ENCODE measurements at regions not wholly inside any gene's neighbourhood (a gene's known extent, or its start where the extent isn't known, plus 50 kb on each side); places are given as distances from the start of the nearest gene placed in this dataset.

GRCh38 chr6:163715846-163716245 lies 301.3 kb downstream of the QKI start:
- ATAC-seq = no peak
- TF ChIP-seq RARB (CRISPR knock-in tag; IDR thresholded peaks at IDR 0.05) (no peak), ARNTL (CRISPR knock-in tag; IDR thresholded peaks at IDR 0.05; ENCODE audit: borderline replicate concordance, low read depth) (no peak), ZC3H10 (CRISPR knock-in tag; IDR thresholded peaks at IDR 0.05) (no peak), ESRRG (CRISPR knock-in tag; IDR thresholded peaks at IDR 0.05) (no peak), ZFP3 (CRISPR knock-in tag; IDR thresholded peaks at IDR 0.05) (no peak), ZNF565 (CRISPR knock-in tag; conservative IDR thresholded peaks at IDR 0.05; ENCODE audit: low read depth) (no peak), ISL1 (CRISPR knock-in tag; IDR thresholded peaks at IDR 0.05) (no peak)
- TF ChIP-seq, protein P1, sequence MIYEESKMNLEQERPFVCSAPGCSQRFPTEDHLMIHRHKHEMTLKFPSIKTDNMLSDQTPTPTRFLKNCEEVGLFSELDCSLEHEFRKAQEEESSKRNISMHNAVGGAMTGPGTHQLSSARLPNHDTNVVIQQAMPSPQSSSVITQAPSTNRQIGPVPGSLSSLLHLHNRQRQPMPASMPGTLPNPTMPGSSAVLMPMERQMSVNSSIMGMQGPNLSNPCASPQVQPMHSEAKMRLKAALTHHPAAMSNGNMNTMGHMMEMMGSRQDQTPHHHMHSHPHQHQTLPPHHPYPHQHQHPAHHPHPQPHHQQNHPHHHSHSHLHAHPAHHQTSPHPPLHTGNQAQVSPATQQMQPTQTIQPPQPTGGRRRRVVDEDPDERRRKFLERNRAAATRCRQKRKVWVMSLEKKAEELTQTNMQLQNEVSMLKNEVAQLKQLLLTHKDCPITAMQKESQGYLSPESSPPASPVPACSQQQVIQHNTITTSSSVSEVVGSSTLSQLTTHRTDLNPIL (CRISPR knock-in tag; IDR thresholded peaks at IDR 0.05; ENCODE audit: low read depth) = no peak
- TF ChIP-seq, protein P2, sequence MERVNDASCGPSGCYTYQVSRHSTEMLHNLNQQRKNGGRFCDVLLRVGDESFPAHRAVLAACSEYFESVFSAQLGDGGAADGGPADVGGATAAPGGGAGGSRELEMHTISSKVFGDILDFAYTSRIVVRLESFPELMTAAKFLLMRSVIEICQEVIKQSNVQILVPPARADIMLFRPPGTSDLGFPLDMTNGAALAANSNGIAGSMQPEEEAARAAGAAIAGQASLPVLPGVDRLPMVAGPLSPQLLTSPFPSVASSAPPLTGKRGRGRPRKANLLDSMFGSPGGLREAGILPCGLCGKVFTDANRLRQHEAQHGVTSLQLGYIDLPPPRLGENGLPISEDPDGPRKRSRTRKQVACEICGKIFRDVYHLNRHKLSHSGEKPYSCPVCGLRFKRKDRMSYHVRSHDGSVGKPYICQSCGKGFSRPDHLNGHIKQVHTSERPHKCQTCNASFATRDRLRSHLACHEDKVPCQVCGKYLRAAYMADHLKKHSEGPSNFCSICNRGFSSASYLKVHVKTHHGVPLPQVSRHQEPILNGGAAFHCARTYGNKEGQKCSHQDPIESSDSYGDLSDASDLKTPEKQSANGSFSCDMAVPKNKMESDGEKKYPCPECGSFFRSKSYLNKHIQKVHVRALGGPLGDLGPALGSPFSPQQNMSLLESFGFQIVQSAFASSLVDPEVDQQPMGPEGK (CRISPR knock-in tag; IDR thresholded peaks at IDR 0.05; ENCODE audit: borderline replicate concordance) = no peak

GRCh38 chr6:163714179-163714578 lies 299.7 kb downstream of the QKI start:
- ATAC-seq = no peak
- TF ChIP-seq, protein P1 (CRISPR knock-in tag; IDR thresholded peaks at IDR 0.05; ENCODE audit: low read depth) = no peak
- TF ChIP-seq OSR1 (CRISPR knock-in tag; IDR thresholded peaks at IDR 0.05) = no peak
- TF ChIP-seq, protein P3, sequence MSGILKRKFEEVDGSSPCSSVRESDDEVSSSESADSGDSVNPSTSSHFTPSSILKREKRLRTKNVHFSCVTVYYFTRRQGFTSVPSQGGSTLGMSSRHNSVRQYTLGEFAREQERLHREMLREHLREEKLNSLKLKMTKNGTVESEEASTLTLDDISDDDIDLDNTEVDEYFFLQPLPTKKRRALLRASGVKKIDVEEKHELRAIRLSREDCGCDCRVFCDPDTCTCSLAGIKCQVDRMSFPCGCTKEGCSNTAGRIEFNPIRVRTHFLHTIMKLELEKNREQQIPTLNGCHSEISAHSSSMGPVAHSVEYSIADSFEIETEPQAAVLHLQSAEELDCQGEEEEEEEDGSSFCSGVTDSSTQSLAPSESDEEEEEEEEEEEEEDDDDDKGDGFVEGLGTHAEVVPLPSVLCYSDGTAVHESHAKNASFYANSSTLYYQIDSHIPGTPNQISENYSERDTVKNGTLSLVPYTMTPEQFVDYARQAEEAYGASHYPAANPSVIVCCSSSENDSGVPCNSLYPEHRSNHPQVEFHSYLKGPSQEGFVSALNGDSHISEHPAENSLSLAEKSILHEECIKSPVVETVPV (CRISPR knock-in tag; IDR thresholded peaks at IDR 0.05) = no peak
- no peak for TF ChIP-seq ZNF70 (CRISPR knock-in tag; IDR thresholded peaks at IDR 0.05)
- TF ChIP-seq SNAI2 (CRISPR knock-in tag; IDR thresholded peaks at IDR 0.05) = no peak
- TF ChIP-seq, protein P4, sequence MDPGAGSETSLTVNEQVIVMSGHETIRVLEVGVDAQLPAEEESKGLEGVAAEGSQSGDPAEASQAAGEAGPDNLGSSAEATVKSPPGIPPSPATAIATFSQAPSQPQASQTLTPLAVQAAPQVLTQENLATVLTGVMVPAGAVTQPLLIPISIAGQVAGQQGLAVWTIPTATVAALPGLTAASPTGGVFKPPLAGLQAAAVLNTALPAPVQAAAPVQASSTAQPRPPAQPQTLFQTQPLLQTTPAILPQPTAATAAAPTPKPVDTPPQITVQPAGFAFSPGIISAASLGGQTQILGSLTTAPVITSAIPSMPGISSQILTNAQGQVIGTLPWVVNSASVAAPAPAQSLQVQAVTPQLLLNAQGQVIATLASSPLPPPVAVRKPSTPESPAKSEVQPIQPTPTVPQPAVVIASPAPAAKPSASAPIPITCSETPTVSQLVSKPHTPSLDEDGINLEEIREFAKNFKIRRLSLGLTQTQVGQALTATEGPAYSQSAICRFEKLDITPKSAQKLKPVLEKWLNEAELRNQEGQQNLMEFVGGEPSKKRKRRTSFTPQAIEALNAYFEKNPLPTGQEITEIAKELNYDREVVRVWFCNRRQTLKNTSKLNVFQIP (CRISPR knock-in tag; IDR thresholded peaks at IDR 0.05; ENCODE audit: borderline replicate concordance, low read depth) = no peak
- TF ChIP-seq, protein P5, sequence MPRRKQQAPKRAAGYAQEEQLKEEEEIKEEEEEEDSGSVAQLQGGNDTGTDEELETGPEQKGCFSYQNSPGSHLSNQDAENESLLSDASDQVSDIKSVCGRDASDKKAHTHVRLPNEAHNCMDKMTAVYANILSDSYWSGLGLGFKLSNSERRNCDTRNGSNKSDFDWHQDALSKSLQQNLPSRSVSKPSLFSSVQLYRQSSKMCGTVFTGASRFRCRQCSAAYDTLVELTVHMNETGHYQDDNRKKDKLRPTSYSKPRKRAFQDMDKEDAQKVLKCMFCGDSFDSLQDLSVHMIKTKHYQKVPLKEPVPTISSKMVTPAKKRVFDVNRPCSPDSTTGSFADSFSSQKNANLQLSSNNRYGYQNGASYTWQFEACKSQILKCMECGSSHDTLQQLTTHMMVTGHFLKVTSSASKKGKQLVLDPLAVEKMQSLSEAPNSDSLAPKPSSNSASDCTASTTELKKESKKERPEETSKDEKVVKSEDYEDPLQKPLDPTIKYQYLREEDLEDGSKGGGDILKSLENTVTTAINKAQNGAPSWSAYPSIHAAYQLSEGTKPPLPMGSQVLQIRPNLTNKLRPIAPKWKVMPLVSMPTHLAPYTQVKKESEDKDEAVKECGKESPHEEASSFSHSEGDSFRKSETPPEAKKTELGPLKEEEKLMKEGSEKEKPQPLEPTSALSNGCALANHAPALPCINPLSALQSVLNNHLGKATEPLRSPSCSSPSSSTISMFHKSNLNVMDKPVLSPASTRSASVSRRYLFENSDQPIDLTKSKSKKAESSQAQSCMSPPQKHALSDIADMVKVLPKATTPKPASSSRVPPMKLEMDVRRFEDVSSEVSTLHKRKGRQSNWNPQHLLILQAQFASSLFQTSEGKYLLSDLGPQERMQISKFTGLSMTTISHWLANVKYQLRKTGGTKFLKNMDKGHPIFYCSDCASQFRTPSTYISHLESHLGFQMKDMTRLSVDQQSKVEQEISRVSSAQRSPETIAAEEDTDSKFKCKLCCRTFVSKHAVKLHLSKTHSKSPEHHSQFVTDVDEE (CRISPR knock-in tag; IDR thresholded peaks at IDR 0.05) = no peak
- TF ChIP-seq ZFP3 (CRISPR knock-in tag; IDR thresholded peaks at IDR 0.05) = no peak
- TF ChIP-seq ZFP30 (CRISPR knock-in tag; IDR thresholded peaks at IDR 0.05) = no peak
- no peak for TF ChIP-seq RARB (CRISPR knock-in tag; IDR thresholded peaks at IDR 0.05)
- no peak for TF ChIP-seq TOX (CRISPR knock-in tag; IDR thresholded peaks at IDR 0.05; ENCODE audit: borderline replicate concordance)
- TF ChIP-seq ZNF565 (CRISPR knock-in tag; conservative IDR thresholded peaks at IDR 0.05; ENCODE audit: low read depth) = no peak
- TF ChIP-seq ZNF8 (CRISPR knock-in tag; IDR thresholded peaks at IDR 0.05) = no peak
- no peak for TF ChIP-seq ZC3H10 (CRISPR knock-in tag; IDR thresholded peaks at IDR 0.05)
- no peak for TF ChIP-seq ESRRG (CRISPR knock-in tag; IDR thresholded peaks at IDR 0.05)
- TF ChIP-seq PPARA (CRISPR knock-in tag; IDR thresholded peaks at IDR 0.05; ENCODE audit: borderline replicate concordance) = no peak
- TF ChIP-seq BACH2 (CRISPR knock-in tag; IDR thresholded peaks at IDR 0.05; ENCODE audit: borderline replicate concordance) = no peak

DNA sequence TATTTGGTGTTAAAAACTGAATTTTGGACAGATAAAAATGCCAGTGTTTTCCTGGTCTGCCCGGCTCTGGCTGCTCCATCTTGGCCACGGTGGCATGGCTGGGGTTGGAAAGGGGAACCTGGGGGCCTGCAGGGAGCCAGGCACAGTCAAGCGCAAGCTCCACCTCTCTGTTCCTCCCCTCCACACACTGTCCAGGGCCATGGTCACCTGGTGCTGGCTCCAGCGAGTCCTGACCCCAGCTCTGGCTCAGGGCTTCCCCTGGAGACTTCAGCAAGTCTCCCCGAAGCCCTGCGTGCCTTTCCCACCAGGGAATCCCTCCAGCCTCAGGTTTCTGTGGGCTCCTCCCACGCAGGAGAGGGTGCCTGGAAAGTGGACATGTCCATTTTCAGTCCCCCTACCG lies 298.5 kb downstream of the QKI start:
- ATAC-seq = no peak
- TF ChIP-seq ZNF8 (CRISPR knock-in tag; IDR thresholded peaks at IDR 0.05) = no peak
- TF ChIP-seq ESRRG (CRISPR knock-in tag; IDR thresholded peaks at IDR 0.05) = no peak
- TF ChIP-seq PPARA (CRISPR knock-in tag; IDR thresholded peaks at IDR 0.05; ENCODE audit: borderline replicate concordance) = no peak
- TF ChIP-seq TCF4 (CRISPR knock-in tag; IDR thresholded peaks at IDR 0.05; ENCODE audit: borderline replicate concordance) = no peak
- TF ChIP-seq ZNF70 (CRISPR knock-in tag; IDR thresholded peaks at IDR 0.05) = no peak
- TF ChIP-seq ARNTL (CRISPR knock-in tag; IDR thresholded peaks at IDR 0.05; ENCODE audit: borderline replicate concordance, low read depth) = no peak
- no peak for TF ChIP-seq ZC3H10 (CRISPR knock-in tag; IDR thresholded peaks at IDR 0.05)
- no peak for TF ChIP-seq RARB (CRISPR knock-in tag; IDR thresholded peaks at IDR 0.05)
- TF ChIP-seq OSR1 (CRISPR knock-in tag; IDR thresholded peaks at IDR 0.05) = no peak
- TF ChIP-seq, protein P5 (CRISPR knock-in tag; IDR thresholded peaks at IDR 0.05) = no peak
- no peak for TF ChIP-seq SNAI2 (CRISPR knock-in tag; IDR thresholded peaks at IDR 0.05)
- TF ChIP-seq, protein P3 (CRISPR knock-in tag; IDR thresholded peaks at IDR 0.05) = no peak

All from SK-N-SH treated with all-trans-retinoic acid at 6 μM for 48 hours (cell line).